ENCODE measurements at regions not wholly inside any gene's neighbourhood (a gene's known extent, or its start where the extent isn't known, plus 50 kb on each side); places are given as distances from the start of the nearest gene placed in this dataset.

- Mint-ChIP-seq H3K27me3 (peaks cover 31% of the 10 kb centered on the region), H3K4me3 (no peak overlapping the region), H3K9me3 (ENCODE audit: insufficient read depth) (no peaks in the 10 kb centered on the region), H3K4me1 (peaks cover 4% of the 10 kb centered on the region), H3K27ac (no peak overlapping the region)
- Histone ChIP-seq H3K36me3 (replicated peaks in 1 of 2; ENCODE audit: control extremely low read depth in 1 of 2, control insufficient read depth in 1 of 2, extremely low read depth in 1 of 2, insufficient read depth in 2 of 2, low read length in 1 of 2) (no peaks in the 10 kb centered on the region), H3K9me3 (ENCODE audit: control extremely low read depth in 1 of 3, control insufficient read depth in 2 of 3, insufficient read depth in 1 of 3, low read length in 2 of 3) (no peaks in the 10 kb centered on the region), H3K27me3 (replicated peaks in 1 of 4; ENCODE audit: control extremely low read depth in 1 of 4, control insufficient read depth in 3 of 4, insufficient read depth in 4 of 4, low read length in 3 of 4) (peaks cover 0 to 27% (median 3%) of the 10 kb centered on the region in 4 experiments), H3K79me2 (ENCODE audit: control insufficient read depth, insufficient read depth, low read length) (no peaks in the 10 kb centered on the region), H3K27ac (ENCODE audit: low read length in 2 of 2) (no peak overlapping the region), H3K9ac (ENCODE audit: low read length) (no peak overlapping the region), H2AFZ (ENCODE audit: insufficient read depth, low read depth, low read length, poor library complexity, severe bottlenecking) (no peak overlapping the region), H4K20me1 (ENCODE audit: control insufficient read depth, insufficient read depth, low read length, poor library complexity, severe bottlenecking) (no peaks in the 10 kb centered on the region), H3K4me1 (ENCODE audit: control insufficient read depth in 2 of 2, insufficient read depth in 2 of 2, low read length in 2 of 2) (no peaks in the 10 kb centered on the region), H3K4me3 (ENCODE audit: control extremely low read depth in 1 of 5, extremely low read depth in 1 of 5, insufficient read depth in 1 of 5, low read depth in 2 of 5, low read length in 4 of 5) (no peak overlapping the region), H3K4me2 (replicated peaks; ENCODE audit: low read depth, low read length, poor library complexity, severe bottlenecking) (no peak overlapping the region)
- DNase-seq (no peak), ATAC-seq (ENCODE audit: low read depth) (no peak)
- 84% methylated on average over 7 of the region's 7 CpGs for WGBS (ENCODE audit: insufficient coverage)
- ChIA-PET CTCF (no interaction called here), POLR2A (no interaction called here)
- intact Hi-C loops (cut with micrococcal nuclease), result no loop called here
- no peak for TF ChIP-seq EZH2 (IDR thresholded peaks at IDR 0.05; ENCODE audit: borderline replicate concordance, insufficient read depth, low read depth, low read length, poor library complexity, severe bottlenecking)
- TF ChIP-seq CTCF (IDR thresholded peaks at IDR 0.05), result no peak
These were observed 182.3 kb upstream of the LINGO1 start for GRCh38 chr15:77815015-77815414.

GRCh38 chr15:77812664-77813063, 180.0 kb upstream of the LINGO1 start:
- H3K4me3 Mint-ChIP-seq, result no peak overlapping the region
- peaks cover 31% of the 10 kb centered on the region for H3K27me3 Mint-ChIP-seq
- no peaks in the 10 kb centered on the region for H3K9me3 ChIP-seq (ENCODE audit: control extremely low read depth in 1 of 3, control insufficient read depth in 2 of 3, insufficient read depth in 1 of 3, low read length in 2 of 3)
- H3K9me3 Mint-ChIP-seq (ENCODE audit: insufficient read depth), result no peaks in the 10 kb centered on the region
- no peaks in the 10 kb centered on the region for H4K20me1 ChIP-seq (ENCODE audit: control insufficient read depth, insufficient read depth, low read length, poor library complexity, severe bottlenecking)
- H3K27ac ChIP-seq (ENCODE audit: low read length in 2 of 2), result no peak overlapping the region
- POLR2A ChIA-PET, result no interaction called here
- intact Hi-C loops (cut with micrococcal nuclease), result no loop called here
- H3K36me3 ChIP-seq (replicated peaks in 1 of 2; ENCODE audit: control extremely low read depth in 1 of 2, control insufficient read depth in 1 of 2, extremely low read depth in 1 of 2, insufficient read depth in 2 of 2, low read length in 1 of 2), result no peaks in the 10 kb centered on the region
- no peak overlapping the region for H3K4me2 ChIP-seq (replicated peaks; ENCODE audit: low read depth, low read length, poor library complexity, severe bottlenecking)
- TF ChIP-seq CTCF (IDR thresholded peaks at IDR 0.05), result no peak
- no peak for TF ChIP-seq EZH2 (IDR thresholded peaks at IDR 0.05; ENCODE audit: borderline replicate concordance, insufficient read depth, low read depth, low read length, poor library complexity, severe bottlenecking)
- no peak overlapping the region for H2AFZ ChIP-seq (ENCODE audit: insufficient read depth, low read depth, low read length, poor library complexity, severe bottlenecking)
- H3K4me3 ChIP-seq (ENCODE audit: control extremely low read depth in 1 of 5, extremely low read depth in 1 of 5, insufficient read depth in 1 of 5, low read depth in 2 of 5, low read length in 4 of 5), result no peak overlapping the region
- H3K4me1 Mint-ChIP-seq, result peaks cover under 1% of the 10 kb centered on the region
- no peak overlapping the region for H3K27ac Mint-ChIP-seq
- no peak for ATAC-seq (ENCODE audit: low read depth)
- H3K9ac ChIP-seq (ENCODE audit: low read length), result no peak overlapping the region
- WGBS (ENCODE audit: insufficient coverage), result 72% methylated on average over 4 of the region's 10 CpGs
- DNase-seq, result no peak
- no peaks in the 10 kb centered on the region for H3K4me1 ChIP-seq (ENCODE audit: control insufficient read depth in 2 of 2, insufficient read depth in 2 of 2, low read length in 2 of 2)
- peaks cover 0 to 19% (median 1%) of the 10 kb centered on the region in 4 experiments for H3K27me3 ChIP-seq (replicated peaks in 1 of 4; ENCODE audit: control extremely low read depth in 1 of 4, control insufficient read depth in 3 of 4, insufficient read depth in 4 of 4, low read length in 3 of 4)
- no peaks in the 10 kb centered on the region for H3K79me2 ChIP-seq (ENCODE audit: control insufficient read depth, insufficient read depth, low read length)
- CTCF ChIA-PET, result no interaction called here

All from B cell (primary cell).